HG03571 (cell line): ENCODE measurements at regions not wholly inside any gene's neighbourhood (a gene's known extent, or its start where the extent isn't known, plus 50 kb on each side); places are given as distances from the start of the nearest gene placed in this dataset.

Source experiments
- ATAC-seq: cut with Tn5 transposase; IDR thresholded peaks from one replicate; pipeline ENCODE4 v1.9.1; 2021; ENCODE audit not compliant: unreplicated experiment

- no peak for ATAC-seq
Measured at GRCh38 chrY:13149148-13149547, 244.5 kb downstream of the DDX3Y start.

GRCh38 chrY:13167698-13168097, 263.0 kb downstream of the DDX3Y start:
- ATAC-seq = peak; percentile 75

- no peak for ATAC-seq
Measured at GRCh38 chrY:13168257-13168656, 263.6 kb downstream of the DDX3Y start.
